T-helper 17 cell (primary cell): ENCODE measurements at regions not wholly inside any gene's neighbourhood (a gene's known extent, or its start where the extent isn't known, plus 50 kb on each side); places are given as distances from the start of the nearest gene placed in this dataset.

Experiments
- ATAC-seq: fragments of 150-1000 bp; cut with Tn5 transposase; 2 replicates; pipeline ENCODE4 v1.10.0; 2021; ENCODE audit warnings: mild to moderate bottlenecking, moderate library complexity
- DNase-seq, 3 donors: peaks; one replicate each; pipeline versions ENCODE4 v3.0.0 to v3.0.0-alpha.2; 2020 to 2021
- H3K9me3 ChIP-seq: one replicate; pipeline ENCODE4 v1.7.0; 2013; ENCODE audit warnings: low read length, mild to moderate bottlenecking; ENCODE audit not compliant: control insufficient read depth, poor library complexity, severe bottlenecking
- H3K27ac Mint-ChIP-seq: one replicate; pipeline ENCODE4 v1.8.0; 2022; ENCODE audit warnings: mild to moderate bottlenecking, moderate library complexity, mixed read lengths
- H3K27me3 Mint-ChIP-seq: one replicate; pipeline ENCODE4 v1.8.0; 2022; ENCODE audit warnings: mixed read lengths
- H3K36me3 Mint-ChIP-seq: one replicate; pipeline ENCODE4 v1.8.0; 2022; ENCODE audit warnings: low read depth, mixed read lengths
- H3K4me1 Mint-ChIP-seq: one replicate; pipeline ENCODE4 v1.8.0; 2022; ENCODE audit warnings: mild to moderate bottlenecking, mixed read lengths
- H3K4me3 Mint-ChIP-seq: one replicate; pipeline ENCODE4 v1.8.0; 2022; ENCODE audit warnings: mild to moderate bottlenecking, moderate library complexity, mixed read lengths

DNA sequence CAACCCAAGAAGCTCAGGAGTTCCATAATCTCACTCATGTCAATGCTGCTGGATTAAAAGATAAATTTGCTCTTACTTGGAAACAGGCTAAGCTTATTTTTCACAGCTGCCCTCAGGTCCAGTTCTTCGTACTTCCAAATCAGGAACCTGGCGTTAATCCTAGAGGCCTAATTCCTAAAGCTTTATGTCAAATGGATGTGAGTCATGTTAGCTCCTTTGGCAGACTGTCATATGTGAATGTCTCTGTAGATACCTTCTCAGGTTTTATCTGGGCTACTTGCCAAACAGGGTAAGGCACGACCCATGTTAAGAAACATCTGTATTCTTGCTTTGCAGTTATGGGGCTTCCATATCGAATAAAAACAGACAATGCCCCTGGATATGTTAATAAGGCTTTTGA, 504.6 kb downstream of the ALG10 start:
- H3K27me3 Mint-ChIP-seq = no peaks in the 10 kb centered on the region
- no peak overlapping the region for H3K27ac Mint-ChIP-seq
- peaks cover 4% of the 10 kb centered on the region for H3K9me3 ChIP-seq
- H3K4me3 Mint-ChIP-seq = no peak overlapping the region
- ATAC-seq = no peak
- H3K4me1 Mint-ChIP-seq = no peaks in the 10 kb centered on the region
- peaks cover 2% of the 10 kb centered on the region for H3K36me3 Mint-ChIP-seq
- no peak for DNase-seq

DNA sequence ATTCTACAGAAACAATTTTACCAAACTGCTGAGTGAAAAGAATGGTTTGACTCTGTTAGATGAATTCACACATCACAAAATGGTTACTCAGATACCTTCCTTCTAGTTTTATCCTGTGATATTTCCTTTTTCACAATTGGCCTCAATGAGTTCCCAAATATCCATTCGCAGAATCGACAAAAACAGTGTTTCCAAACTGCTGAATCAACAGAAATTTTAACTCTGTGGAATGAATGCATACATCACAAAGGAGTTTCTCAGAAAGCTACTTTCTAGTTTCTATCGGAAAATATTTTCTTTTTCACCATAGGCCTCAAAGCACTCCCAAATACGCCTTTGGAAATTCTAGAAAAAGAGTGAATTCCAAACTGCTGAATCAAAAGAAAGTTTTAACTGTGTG, 525.0 kb downstream of the ALG10 start:
- Mint-ChIP-seq H3K27me3 (no peaks in the 10 kb centered on the region), H3K27ac (no peak overlapping the region), H3K4me3 (no peak overlapping the region), H3K4me1 (no peaks in the 10 kb centered on the region), H3K36me3 (no peaks in the 10 kb centered on the region)
- no peak for DNase-seq
- peaks cover 7% of the 10 kb centered on the region for H3K9me3 ChIP-seq
- no peak for ATAC-seq

DNA sequence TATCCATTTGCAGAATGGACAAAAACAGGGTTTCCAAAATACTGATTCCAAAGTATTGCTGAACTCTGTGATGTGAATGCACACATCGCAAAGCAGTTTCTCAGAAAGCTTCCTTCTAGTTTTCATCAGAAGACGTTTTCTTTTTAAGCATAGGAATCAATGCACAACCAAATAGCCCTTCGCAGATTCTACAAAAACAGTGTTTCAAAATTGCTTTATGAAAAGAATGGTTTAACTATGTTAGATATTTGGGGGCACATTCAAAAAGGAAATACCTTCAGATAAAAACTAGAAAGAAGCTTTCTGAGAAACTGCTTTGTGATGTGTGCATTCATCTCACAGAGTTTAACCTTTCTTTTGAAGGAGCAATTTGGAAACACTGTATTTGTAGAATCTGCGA, 569.7 kb downstream of the ALG10 start:
- DNase-seq = no peak
- no peak for ATAC-seq
- peaks cover 3% of the 10 kb centered on the region for H3K9me3 ChIP-seq
- Mint-ChIP-seq H3K4me3 (no peak overlapping the region), H3K27me3 (no peaks in the 10 kb centered on the region), H3K4me1 (no peaks in the 10 kb centered on the region), H3K36me3 (no peaks in the 10 kb centered on the region), H3K27ac (no peak overlapping the region)

DNA sequence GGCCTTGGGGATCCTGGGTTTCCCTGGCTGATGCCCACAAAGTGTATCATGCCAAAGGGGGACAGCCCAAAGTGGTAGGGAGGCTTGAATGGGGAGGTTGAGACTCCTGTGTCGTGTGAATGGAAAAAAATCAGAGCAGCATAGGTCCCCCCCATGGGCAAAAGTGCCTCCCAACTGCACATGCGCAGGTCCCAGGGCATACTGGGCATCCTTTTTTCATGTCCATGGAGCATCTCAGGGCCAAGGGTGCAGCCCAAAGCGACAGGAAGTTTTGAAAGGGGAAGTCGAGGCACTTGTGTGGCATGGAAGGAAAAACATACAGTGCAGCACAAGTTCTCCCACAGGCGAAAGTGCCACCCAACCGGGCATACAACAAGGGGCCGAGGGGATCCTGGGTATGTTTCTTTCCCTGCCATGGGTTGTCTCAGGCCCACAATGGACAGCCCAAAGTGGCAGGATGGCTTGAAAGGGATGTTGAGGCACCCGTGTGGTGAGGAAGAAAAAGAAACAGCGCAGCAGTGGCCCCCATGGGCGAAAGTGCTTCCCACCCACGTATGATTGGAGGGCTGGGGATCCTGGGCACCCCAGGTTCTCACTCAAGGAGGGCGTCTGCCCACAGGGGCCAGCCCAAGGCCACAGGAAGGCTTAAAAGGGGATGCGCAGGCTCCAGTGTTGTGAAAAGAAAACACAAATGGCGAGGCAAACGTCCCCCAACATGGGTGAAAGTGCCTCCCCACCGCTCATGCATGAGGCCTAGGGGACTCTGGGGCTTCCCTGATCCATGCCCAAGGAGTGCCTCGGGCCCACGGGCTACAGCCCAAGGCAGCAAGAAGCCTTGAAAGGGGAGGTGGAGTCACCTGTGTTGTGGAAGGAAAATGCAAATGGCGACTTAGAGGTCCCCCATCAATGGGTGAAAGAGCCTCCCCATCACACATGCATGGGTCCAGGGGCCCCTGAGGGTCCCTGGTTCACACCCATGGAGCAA, 573.7 kb downstream of the ALG10 start:
- no peak overlapping the region for H3K4me3 Mint-ChIP-seq
- H3K27me3 Mint-ChIP-seq = no peaks in the 10 kb centered on the region
- H3K4me1 Mint-ChIP-seq = no peaks in the 10 kb centered on the region
- ATAC-seq (no peak), DNase-seq (peak in 1 of 3 donors; percentile 2)
- H3K36me3 Mint-ChIP-seq = no peaks in the 10 kb centered on the region
- no peak overlapping the region for H3K27ac Mint-ChIP-seq
- H3K9me3 ChIP-seq = peaks cover 5% of the 10 kb centered on the region

DNA sequence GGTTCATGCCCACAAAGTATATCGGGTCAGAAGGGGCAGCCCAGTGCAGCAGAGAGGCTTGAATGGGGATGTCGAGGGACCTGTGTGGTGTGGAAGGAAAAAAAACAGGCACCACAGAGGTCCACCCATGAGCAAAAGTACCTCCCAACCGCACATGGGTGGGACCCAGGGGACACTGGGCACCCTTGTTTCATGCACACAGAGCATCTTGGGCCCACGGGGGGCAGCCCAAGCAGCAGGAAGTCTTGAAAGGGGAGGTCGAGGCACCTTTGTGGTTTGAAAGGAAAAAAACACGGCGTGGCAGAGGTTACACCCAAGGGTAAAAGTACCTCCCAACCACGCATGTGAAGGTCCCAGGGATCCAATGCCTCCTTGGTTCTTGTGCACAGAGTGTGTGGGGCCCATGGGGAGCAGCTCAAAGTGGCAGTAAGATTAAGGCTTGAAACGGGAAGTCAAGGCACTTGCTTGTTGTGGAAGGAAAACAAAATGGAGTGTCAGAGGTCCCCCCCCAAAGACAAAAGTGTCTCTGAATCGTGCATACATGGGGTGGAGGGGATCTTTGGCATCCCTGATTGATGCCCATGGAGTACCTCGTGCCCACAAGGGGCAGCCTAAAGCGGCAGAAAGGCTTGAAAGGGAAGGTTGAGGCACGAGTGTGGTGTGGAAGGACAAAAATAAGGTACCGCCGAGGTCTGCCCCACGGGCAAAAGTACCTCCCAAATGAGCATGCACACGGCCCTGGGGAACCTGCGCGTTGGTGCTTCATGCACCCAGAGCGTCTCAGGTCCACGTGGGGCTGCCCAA, 575.5 kb downstream of the ALG10 start:
- Mint-ChIP-seq H3K27me3 (no peaks in the 10 kb centered on the region), H3K27ac (no peak overlapping the region), H3K4me3 (no peak overlapping the region), H3K36me3 (no peaks in the 10 kb centered on the region), H3K4me1 (no peaks in the 10 kb centered on the region)
- peak in 1 of 3 donors; percentile 4 for DNase-seq
- H3K9me3 ChIP-seq = peaks cover 5% of the 10 kb centered on the region
- ATAC-seq = no peak

DNA sequence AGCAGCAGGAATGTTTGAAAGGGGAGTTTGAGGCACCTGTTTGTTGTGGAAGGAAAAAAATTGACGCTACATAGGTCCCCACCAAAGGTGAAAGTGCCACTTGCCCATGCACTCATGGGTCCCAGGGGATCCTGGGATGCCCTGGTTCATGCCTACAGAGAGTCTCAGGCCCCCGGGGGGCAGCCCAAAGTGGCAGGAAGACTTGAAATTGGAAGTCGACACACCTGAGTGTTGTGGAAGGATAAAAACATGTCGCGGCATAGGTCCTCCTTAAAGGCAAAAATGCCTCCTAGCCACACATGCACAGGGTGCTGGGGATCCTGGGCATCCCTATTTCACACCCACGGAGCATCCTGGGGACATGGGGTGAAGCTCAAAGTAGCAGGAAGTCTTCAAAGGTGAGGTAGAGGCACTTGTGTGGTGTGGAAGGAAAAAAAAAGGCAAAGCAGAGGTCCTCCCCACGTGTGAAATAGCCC, 576.1 kb downstream of the ALG10 start:
- H3K27ac Mint-ChIP-seq = no peak overlapping the region
- no peaks in the 10 kb centered on the region for H3K36me3 Mint-ChIP-seq
- DNase-seq (peak in 1 of 3 donors; percentile 3), ATAC-seq (no peak)
- H3K9me3 ChIP-seq = peaks cover 5% of the 10 kb centered on the region
- no peaks in the 10 kb centered on the region for H3K4me1 Mint-ChIP-seq
- no peak overlapping the region for H3K4me3 Mint-ChIP-seq
- H3K27me3 Mint-ChIP-seq = no peaks in the 10 kb centered on the region

DNA sequence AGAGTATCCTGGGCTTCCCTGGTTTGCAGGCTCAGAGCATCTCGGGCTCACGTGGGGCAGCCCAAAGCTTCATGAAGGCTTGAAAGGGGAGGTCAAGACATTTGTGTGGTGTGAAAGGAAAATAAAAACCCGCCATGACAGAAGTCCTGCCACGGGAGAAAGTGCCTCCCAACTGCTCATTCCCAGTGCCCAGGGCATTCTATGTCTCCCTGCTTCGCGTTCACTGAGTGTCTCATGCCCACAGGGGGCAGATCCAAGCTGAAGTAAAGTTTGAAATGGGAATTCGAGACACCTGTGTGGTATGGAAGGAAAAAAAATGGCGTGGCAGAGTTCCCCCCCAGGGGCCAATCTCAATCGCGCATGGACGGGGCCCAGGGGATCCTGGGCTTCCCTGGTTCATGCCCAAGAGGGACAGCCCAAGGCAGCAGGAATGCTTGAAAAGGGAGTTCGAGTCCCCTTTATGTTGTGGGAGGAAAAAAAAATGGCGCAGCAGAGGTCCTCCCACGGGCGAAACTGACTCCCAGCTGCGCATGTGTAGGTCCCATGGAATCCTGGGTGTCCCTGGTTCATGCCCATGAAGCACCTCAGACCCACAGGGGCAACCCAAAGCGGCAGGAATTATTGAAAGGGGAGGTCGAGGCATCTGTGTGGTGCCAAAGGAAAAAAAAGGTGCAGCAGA, 576.7 kb downstream of the ALG10 start:
- H3K4me3 Mint-ChIP-seq = no peak overlapping the region
- H3K27me3 Mint-ChIP-seq = no peaks in the 10 kb centered on the region
- H3K27ac Mint-ChIP-seq = no peak overlapping the region

DNA sequence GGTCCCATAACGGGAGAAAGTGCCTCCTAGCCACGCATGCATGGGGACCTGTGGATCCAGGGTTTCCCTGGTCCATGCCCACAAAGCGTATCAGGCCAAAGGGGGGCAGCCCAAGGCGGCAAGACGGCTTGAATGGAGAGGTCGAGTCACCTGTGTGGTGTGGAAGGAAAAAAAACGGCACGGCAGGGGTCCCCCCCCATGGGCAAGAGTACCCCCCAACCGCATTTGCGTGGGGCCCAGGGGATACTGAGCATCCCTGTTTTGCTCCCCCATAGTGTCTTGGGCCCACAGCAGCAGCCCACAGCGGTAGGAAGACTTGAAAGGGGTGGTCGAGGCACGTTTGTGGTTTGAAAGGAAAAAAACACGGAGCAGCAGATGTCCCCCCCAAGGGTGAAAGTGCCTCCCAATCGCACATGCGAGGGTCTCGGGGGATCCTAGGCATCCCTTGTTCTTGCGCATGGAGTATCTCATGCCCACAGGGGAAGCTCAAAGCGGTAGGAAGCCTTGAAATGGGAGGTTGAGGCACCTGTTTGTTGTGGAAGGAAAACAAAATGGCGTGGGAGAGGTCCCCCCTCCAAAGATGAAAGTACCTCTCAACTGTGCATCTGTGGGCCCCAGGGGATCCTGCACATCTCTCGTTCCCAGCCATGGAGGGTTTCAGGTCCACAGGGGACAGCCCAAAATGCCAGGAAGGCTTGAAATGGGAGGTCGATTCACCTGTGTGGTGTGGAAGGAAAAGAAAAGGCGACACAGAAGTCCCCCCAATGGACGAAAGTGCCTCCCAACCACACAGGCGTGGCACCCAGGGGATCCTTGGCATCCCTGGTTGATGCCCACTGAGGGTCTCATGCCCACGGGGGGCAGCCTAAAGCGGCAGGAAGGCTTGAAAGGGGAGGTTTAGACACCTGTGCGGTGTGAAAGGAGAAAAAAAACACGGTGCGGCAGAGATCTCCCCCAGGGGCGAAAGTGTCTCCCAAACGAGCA, 577.5 kb downstream of the ALG10 start:
- peaks cover 5% of the 10 kb centered on the region for H3K9me3 ChIP-seq
- no peaks in the 10 kb centered on the region for H3K4me1 Mint-ChIP-seq
- DNase-seq = peak in 1 of 3 donors; percentile 0
- no peak overlapping the region for H3K27ac Mint-ChIP-seq
- no peak overlapping the region for H3K4me3 Mint-ChIP-seq
- H3K36me3 Mint-ChIP-seq = no peaks in the 10 kb centered on the region
- no peaks in the 10 kb centered on the region for H3K27me3 Mint-ChIP-seq
- ATAC-seq = no peak

More for the DNA sequence above, 576.7 kb downstream of the ALG10 start:
- DNase-seq (peak in 1 of 3 donors; percentile 0), ATAC-seq (no peak)
- Mint-ChIP-seq H3K4me1 (no peaks in the 10 kb centered on the region), H3K36me3 (no peaks in the 10 kb centered on the region)
- peaks cover 5% of the 10 kb centered on the region for H3K9me3 ChIP-seq

DNA sequence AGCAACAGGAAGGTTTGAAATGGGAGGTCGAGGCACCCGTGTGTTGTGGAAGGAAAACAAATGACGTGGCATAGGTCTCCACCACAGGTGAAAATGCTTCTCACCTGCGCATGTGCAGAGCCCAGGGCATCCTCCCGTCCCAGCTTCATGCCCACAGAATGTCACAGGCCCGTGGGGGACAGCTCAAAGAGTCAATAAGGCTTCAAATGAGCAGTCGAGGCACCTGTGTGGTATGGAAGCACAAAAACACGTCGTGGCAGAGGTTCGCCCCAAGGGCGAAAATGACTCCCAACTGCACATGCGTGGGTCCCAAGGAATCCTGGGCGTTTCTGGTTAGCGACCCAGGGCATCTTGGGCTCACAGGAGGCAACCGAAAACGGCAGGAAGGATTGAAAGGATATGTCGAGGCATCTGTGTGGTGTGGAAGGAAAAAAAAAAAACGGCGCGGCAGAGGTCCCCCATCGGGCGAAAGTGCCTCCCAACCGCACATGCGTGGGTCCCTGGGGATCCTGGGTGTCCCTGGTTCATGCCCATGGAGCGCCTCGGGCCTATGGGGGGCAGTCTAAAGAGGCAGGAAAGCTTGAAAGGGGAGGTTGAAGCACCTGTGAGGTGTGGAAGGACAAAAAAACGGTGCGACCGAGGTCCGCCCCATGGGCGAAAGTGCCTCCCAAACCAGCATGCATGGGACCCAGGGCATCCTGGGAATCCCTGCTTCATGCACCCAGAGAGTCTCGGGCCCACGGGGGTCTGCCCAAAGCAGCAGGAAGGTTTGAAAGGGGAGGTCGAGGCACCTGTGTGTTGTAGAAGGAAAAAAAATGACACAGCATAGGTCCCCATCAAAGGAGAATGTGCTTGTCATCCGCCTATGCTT, 578.5 kb downstream of the ALG10 start:
- H3K9me3 ChIP-seq = peaks cover 5% of the 10 kb centered on the region
- H3K27me3 Mint-ChIP-seq = no peaks in the 10 kb centered on the region
- DNase-seq (peak in 1 of 3 donors; percentile 1), ATAC-seq (no peak)
- no peak overlapping the region for H3K4me3 Mint-ChIP-seq
- no peaks in the 10 kb centered on the region for H3K4me1 Mint-ChIP-seq
- no peaks in the 10 kb centered on the region for H3K36me3 Mint-ChIP-seq
- no peak overlapping the region for H3K27ac Mint-ChIP-seq

DNA sequence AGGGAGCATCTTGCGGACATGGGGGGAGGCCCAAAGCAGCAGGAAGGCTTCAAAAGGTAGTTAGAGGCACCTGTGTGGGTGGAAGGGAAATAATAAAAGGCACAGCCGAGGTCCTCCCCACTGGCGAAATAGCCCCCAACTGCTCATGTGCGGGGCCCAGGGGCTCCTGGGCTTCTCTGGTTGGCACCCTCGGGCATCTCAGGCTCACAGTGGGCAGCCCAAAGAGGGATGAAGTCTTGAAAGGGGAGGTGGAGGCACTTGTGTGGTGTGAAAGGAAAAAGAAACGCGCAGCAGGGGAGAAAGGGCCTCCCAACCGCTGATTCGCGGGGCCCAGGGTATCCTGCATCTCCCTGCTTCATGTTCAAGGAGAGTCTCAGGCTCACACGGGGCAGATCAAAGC, 579.4 kb downstream of the ALG10 start:
- DNase-seq (peak in 1 of 3 donors; percentile 4), ATAC-seq (no peak)
- H3K4me1 Mint-ChIP-seq = no peaks in the 10 kb centered on the region
- no peaks in the 10 kb centered on the region for H3K36me3 Mint-ChIP-seq
- H3K9me3 ChIP-seq = peaks cover 5% of the 10 kb centered on the region
- no peaks in the 10 kb centered on the region for H3K27me3 Mint-ChIP-seq
- H3K4me3 Mint-ChIP-seq = no peak overlapping the region
- H3K27ac Mint-ChIP-seq = no peak overlapping the region

DNA sequence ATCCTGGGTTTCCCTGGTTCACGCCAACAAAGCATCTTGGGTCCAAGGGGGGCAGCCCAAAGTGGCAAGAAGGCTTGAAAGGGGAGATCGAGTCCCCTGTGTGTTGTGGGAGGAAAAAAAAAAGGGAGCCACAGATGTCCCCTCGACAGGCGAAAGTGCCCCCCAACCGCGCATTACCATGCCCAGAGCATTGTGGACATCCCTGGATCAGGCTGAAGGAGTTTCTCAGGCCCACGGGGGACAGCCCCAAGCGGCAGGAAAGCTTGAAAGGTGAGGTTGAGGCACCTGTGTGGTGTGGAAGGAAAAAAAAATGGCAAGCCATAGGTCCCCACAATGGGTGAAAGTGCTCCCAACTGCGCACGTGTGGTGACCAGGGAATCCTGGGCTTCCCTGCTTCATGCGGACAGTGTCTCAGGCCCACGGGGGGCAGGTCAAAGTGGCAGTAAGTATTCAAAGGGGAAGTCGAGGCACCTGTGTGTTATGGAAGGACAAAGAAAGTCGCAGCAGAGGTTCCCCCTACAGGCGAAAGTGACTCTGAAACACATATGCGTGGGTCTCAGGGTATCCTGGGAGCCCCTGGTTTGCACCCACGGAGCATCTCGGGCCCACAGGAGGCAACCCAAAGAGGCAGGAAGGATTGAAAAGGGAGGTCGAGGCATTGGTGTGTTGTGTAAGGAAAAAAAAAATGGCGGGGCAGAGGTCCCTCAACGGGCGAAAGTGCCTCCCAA, 580.1 kb downstream of the ALG10 start:
- H3K4me3 Mint-ChIP-seq = no peak overlapping the region
- DNase-seq (peak in 1 of 3 donors; percentile 2), ATAC-seq (no peak)
- H3K27ac Mint-ChIP-seq = no peak overlapping the region
- peaks cover 5% of the 10 kb centered on the region for H3K9me3 ChIP-seq
- no peaks in the 10 kb centered on the region for H3K27me3 Mint-ChIP-seq
- H3K4me1 Mint-ChIP-seq = no peaks in the 10 kb centered on the region
- H3K36me3 Mint-ChIP-seq = no peaks in the 10 kb centered on the region
